Neural cell (in vitro differentiated cells): ENCODE measurements at regions not wholly inside any gene's neighbourhood (a gene's known extent, or its start where the extent isn't known, plus 50 kb on each side); places are given as distances from the start of the nearest gene placed in this dataset.

Experiments used
- CTCF ChIP-seq: fragments of 450-650 bp; IDR thresholded peaks from 2 replicates; pipeline ENCODE4 v1.5.1; 2014; ENCODE audit warnings: antibody characterized with exemption, mild to moderate bottlenecking, moderate library complexity; ENCODE audit not compliant: poor library complexity, severe bottlenecking
- EP300 ChIP-seq: fragments of 450-650 bp; conservative IDR thresholded peaks from 2 replicates; pipeline ENCODE4 v1.6.1; 2014; ENCODE audit warnings: antibody characterized with exemption, mild to moderate bottlenecking, moderate library complexity; ENCODE audit not compliant: poor library complexity, severe bottlenecking
- EZH2 ChIP-seq: fragments of 200-600, 300-800 bp; shearing (Covaris generic), sonication (generic); IDR thresholded peaks from 2 replicates; pipeline ENCODE4 v1.6.1; 2014; ENCODE audit warnings: antibody characterized with exemption, low read length, borderline replicate concordance, mild to moderate bottlenecking; ENCODE audit not compliant: insufficient read depth, poor library complexity, severe bottlenecking
- POLR2AphosphoS5 ChIP-seq: IDR thresholded peaks from 2 replicates; pipeline ENCODE4 v1.6.1; 2012
- TAF1 ChIP-seq: IDR thresholded peaks from 2 replicates; pipeline ENCODE4 v1.6.1; 2012; ENCODE audit warnings: low read depth

GRCh38 chr4:31667686-31668085 is 947.5 kb downstream of the PCDH7 start:
- TF ChIP-seq CTCF (no peak), EZH2 (no peak), POLR2AphosphoS5 (no peak), TAF1 (no peak), EP300 (no peak)
